PFSK-1 (cell line): ENCODE measurements at regions not wholly inside any gene's neighbourhood (a gene's known extent, or its start where the extent isn't known, plus 50 kb on each side); places are given as distances from the start of the nearest gene placed in this dataset.

Experiments
- FOXP2 ChIP-seq: optimal IDR thresholded peaks from 2 replicates; pipeline ENCODE3; 2011; ENCODE audit warnings: borderline replicate concordance, control low read depth, inconsistent platforms; ENCODE audit not compliant: insufficient read depth; ENCODE audit errors: extremely low read length, extremely low read depth
- POLR2AphosphoS5 ChIP-seq: IDR thresholded peaks from 2 replicates; pipeline ENCODE4 v1.6.1; 2012; ENCODE audit warnings: low read depth, mild to moderate bottlenecking, control low read depth, low read length, moderate library complexity
- REST ChIP-seq, 2 experiments: IDR thresholded peaks; 2 replicates each; pipeline versions ENCODE4 v1.6.1 to v1.8.0; 2011 to 2012; ENCODE audit warnings: low read depth in 2 of 2, low read length in 2 of 2, control low read depth in 1 of 2, inconsistent platforms in 1 of 2, mild to moderate bottlenecking in 1 of 2, moderate library complexity in 1 of 2; ENCODE audit not compliant: insufficient read depth in 1 of 2
- SIN3A ChIP-seq: IDR thresholded peaks from 2 replicates; pipeline ENCODE4 v1.6.1; 2012; ENCODE audit warnings: mild to moderate bottlenecking, low read length, moderate library complexity, borderline replicate concordance; ENCODE audit not compliant: insufficient read depth
- TAF1 ChIP-seq: IDR thresholded peaks from 2 replicates; pipeline ENCODE4 v1.6.1; 2012; ENCODE audit warnings: low read length, control low read depth, borderline replicate concordance; ENCODE audit not compliant: insufficient read depth

GRCh38 chr5:88507261-88507660 is 238.6 kb upstream of the TMEM161B start:
- no peak for TF ChIP-seq TAF1
- TF ChIP-seq POLR2AphosphoS5, result no peak
- TF ChIP-seq FOXP2, result no peak
- TF ChIP-seq SIN3A, result no peak
- TF ChIP-seq REST (IDR thresholded peaks at IDR 0.05; ENCODE audit: insufficient read depth in 1 of 2, low read depth in 2 of 2, low read length in 2 of 2), result no peak

GRCh38 chr5:88503406-88503805 is 234.8 kb upstream of the TMEM161B start:
- TF ChIP-seq SIN3A, result no peak
- TF ChIP-seq POLR2AphosphoS5, result no peak
- no peak for TF ChIP-seq FOXP2
- TF ChIP-seq TAF1, result no peak
- no peak for TF ChIP-seq REST (IDR thresholded peaks at IDR 0.05; ENCODE audit: insufficient read depth in 1 of 2, low read depth in 2 of 2, low read length in 2 of 2)

DNA sequence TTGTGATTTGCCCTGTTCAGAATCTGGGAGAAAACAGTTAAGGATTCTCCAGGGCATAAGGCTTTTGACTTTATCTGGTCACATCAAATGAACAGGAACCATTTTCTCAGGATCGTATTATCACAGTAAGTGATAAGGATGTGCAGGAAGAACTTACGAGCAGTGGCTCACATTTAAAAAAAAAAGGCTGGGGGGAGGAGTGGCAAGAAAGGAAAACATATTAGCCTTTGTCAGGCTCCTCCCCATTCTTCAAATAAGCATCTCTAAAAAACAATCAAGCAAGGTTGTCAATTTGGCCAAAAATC is 234.3 kb upstream of the TMEM161B start:
- TF ChIP-seq SIN3A, result no peak
- no peak for TF ChIP-seq POLR2AphosphoS5
- no peak for TF ChIP-seq REST (IDR thresholded peaks at IDR 0.05; ENCODE audit: insufficient read depth in 1 of 2, low read depth in 2 of 2, low read length in 2 of 2)
- TF ChIP-seq TAF1, result no peak

DNA sequence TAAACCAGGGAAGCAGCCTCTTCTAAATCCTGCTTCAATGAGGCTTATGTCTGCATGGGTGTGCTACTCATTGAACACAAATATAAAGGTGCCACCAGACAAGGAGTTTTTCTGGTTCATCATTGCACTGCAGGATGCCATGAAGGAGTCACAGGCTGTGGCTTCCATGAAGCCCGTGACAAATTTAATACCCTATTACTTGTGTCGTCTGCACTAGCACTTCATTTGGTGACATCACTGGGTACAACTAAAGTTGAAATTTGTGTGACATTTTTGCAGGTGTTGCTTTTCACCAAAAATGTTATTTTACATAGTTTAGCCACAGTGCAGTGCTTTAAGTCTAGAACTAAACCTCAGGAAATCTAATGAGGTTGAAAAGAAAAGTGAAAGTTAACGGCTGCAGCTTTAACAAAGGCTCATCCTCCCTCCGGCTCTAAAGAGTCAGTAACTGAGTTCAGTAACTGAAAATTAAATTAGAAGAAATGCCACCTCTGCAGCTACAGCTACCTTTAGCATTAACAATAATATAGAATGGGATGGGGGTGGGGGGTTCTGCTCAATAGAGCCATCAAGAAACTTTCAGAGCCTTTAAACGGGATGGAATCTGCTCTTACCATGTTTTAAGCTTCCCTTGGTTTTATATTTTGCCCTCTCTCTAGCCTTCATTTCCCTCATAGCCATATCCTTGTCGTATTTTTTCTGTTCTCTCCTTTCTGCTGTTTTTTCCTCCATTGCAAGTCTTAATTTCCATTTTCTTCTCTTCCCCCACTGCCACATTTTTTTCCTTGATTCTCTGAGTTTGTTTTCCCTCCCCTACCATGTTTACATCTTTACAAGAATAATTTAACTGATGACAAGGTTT is 233.8 kb upstream of the TMEM161B start:
- TF ChIP-seq REST (IDR thresholded peaks at IDR 0.05; ENCODE audit: insufficient read depth in 1 of 2, low read depth in 2 of 2, low read length in 2 of 2) (no peak), TAF1 (no peak), POLR2AphosphoS5 (no peak), FOXP2 (no peak), SIN3A (no peak)
